Trophoblast cell (in vitro differentiated cells and primary cell): ENCODE measurements at regions not wholly inside any gene's neighbourhood (a gene's known extent, or its start where the extent isn't known, plus 50 kb on each side); places are given as distances from the start of the nearest gene placed in this dataset.
A peak's percentile ranks its signal among the peaks of the same experiment; 100 is the strongest.

Experiments used
- DNase-seq, 2 donors: peaks; one replicate each; pipeline ENCODE4 v3.0.0-alpha.2; 2016
- H2AFZ ChIP-seq: 2 replicates; pipeline ENCODE4 v1.6.1; 2013; ENCODE audit warnings: low read length, moderate library complexity, mild to moderate bottlenecking; ENCODE audit not compliant: insufficient read depth, poor library complexity
- H2AK5ac ChIP-seq: 2 replicates; pipeline ENCODE4 v1.6.1; 2013; ENCODE audit warnings: mild to moderate bottlenecking, low read length
- H2BK120ac ChIP-seq: 2 replicates; pipeline ENCODE4 v1.6.1; 2013; ENCODE audit warnings: low read length, mild to moderate bottlenecking, moderate library complexity; ENCODE audit not compliant: insufficient read depth, poor library complexity
- H2BK12ac ChIP-seq: 2 replicates; pipeline ENCODE4 v1.6.1; 2013; ENCODE audit warnings: mild to moderate bottlenecking, low read length, moderate library complexity
- H2BK5ac ChIP-seq: 2 replicates; pipeline ENCODE4 v1.6.1; 2013; ENCODE audit warnings: low read length, low read depth, moderate library complexity, mild to moderate bottlenecking; ENCODE audit not compliant: poor library complexity
- H3K14ac ChIP-seq: 2 replicates; pipeline ENCODE4 v1.6.1; 2013; ENCODE audit warnings: mild to moderate bottlenecking, low read length
- H3K18ac ChIP-seq: 2 replicates; pipeline ENCODE4 v1.6.1; 2013; ENCODE audit warnings: mild to moderate bottlenecking, low read length
- H3K23ac ChIP-seq: 2 replicates; pipeline ENCODE4 v1.6.1; 2013; ENCODE audit warnings: low read length
- H3K27ac ChIP-seq: 2 replicates; pipeline ENCODE4 v1.5.1; 2013; ENCODE audit warnings: low read depth, mild to moderate bottlenecking, inconsistent platforms, low read length, moderate library complexity
- H3K27me3 ChIP-seq: 2 replicates; pipeline ENCODE4 v1.6.1; 2013; ENCODE audit warnings: inconsistent platforms, mild to moderate bottlenecking, low read length, moderate library complexity; ENCODE audit not compliant: insufficient read depth
- H3K36me3 ChIP-seq, 2 experiments: 1 replicate in 1 of 2; 2 replicates in 1 of 2; pipeline ENCODE4 v1.6.1; 2013; ENCODE audit warnings: low read length in 2 of 2, mild to moderate bottlenecking in 2 of 2, moderate library complexity in 1 of 2; ENCODE audit not compliant: insufficient read depth in 2 of 2, control insufficient read depth in 1 of 2
- H3K4ac ChIP-seq: 2 replicates; pipeline ENCODE4 v1.6.1; 2013; ENCODE audit warnings: low read depth, mild to moderate bottlenecking, low read length, moderate library complexity
- H3K4me1 ChIP-seq, 2 experiments: 1 replicate in 1 of 2; 2 replicates in 1 of 2; pipeline ENCODE4 v1.6.1; 2013; ENCODE audit warnings: low read length in 2 of 2, mild to moderate bottlenecking in 2 of 2, moderate library complexity in 1 of 2; ENCODE audit not compliant: insufficient read depth in 2 of 2, control insufficient read depth in 1 of 2
- H3K4me2 ChIP-seq: 2 replicates; pipeline ENCODE4 v1.6.1; 2013; ENCODE audit warnings: inconsistent platforms, mild to moderate bottlenecking, low read length, moderate library complexity
- H3K4me3 ChIP-seq: 2 replicates; pipeline ENCODE4 v1.5.1; 2013; ENCODE audit warnings: mild to moderate bottlenecking, low read depth, low read length, inconsistent platforms
- H3K79me1 ChIP-seq: one replicate; pipeline ENCODE4 v1.6.1; 2013; ENCODE audit warnings: low read length
- H3K79me2 ChIP-seq: 2 replicates; pipeline ENCODE4 v1.6.1; 2013; ENCODE audit warnings: low read length, mild to moderate bottlenecking; ENCODE audit not compliant: control insufficient read depth, insufficient read depth, poor library complexity
- H3K9ac ChIP-seq: 2 replicates; pipeline ENCODE4 v1.6.1; 2013; ENCODE audit warnings: mild to moderate bottlenecking, low read length
- H3K9me3 ChIP-seq: 2 replicates; pipeline ENCODE4 v1.6.1; 2013; ENCODE audit warnings: low read depth, mild to moderate bottlenecking, control low read depth, inconsistent platforms, low read length; ENCODE audit not compliant: insufficient read depth
- H4K12ac ChIP-seq: 2 replicates; pipeline ENCODE4 v1.6.1; 2013; ENCODE audit warnings: low read depth, mild to moderate bottlenecking, low read length, moderate library complexity
- H4K8ac ChIP-seq: 2 replicates; pipeline ENCODE4 v1.6.1; 2013; ENCODE audit warnings: low read depth, mild to moderate bottlenecking, low read length, moderate library complexity
- H4K91ac ChIP-seq: one replicate; pipeline ENCODE4 v1.6.1; 2013; ENCODE audit warnings: low read depth, mild to moderate bottlenecking, low read length, moderate library complexity
- whole genome bisulfite sequencing: extraction: QIAGEN DNeasy Blood & Tissue Kit; methylation state at CpG from one replicate; pipeline ENCODE4 v1.1.7; 2013; ENCODE audit warnings: missing lambda C conversion rate; ENCODE audit not compliant: insufficient read length, insufficient coverage; ENCODE audit errors: extremely low coverage; 5-methylcytosine and 5-hydroxymethylcytosine counted together

DNA sequence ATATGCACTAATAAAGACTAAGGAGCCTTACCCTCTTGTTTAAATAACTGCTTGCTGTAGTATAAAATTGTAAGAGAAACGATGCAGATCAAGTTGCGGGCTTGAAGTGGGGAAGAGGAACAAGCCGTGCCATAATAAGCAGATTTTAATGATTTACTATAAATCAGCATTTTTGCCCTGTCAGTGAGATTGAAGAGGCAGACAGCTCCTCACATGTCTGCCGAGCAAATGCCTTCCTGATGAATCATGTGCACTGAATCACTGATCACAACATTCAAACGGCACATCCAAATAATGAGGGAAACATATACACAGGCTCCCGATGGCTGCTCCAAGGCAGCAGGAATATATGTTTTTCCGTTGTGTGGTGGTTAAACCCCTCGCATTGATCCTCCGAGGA lies 282.9 kb downstream of the TSHZ3 start:
- Histone ChIP-seq H3K4ac (no peak overlapping the region), H2BK12ac (no peak overlapping the region), H2AFZ (no peak overlapping the region), H2BK120ac (no peak overlapping the region), H4K12ac (no peak overlapping the region), H3K18ac (no peak overlapping the region), H3K79me2 (no peaks in the 10 kb centered on the region), H3K4me1 (peaks cover 3 to 4% of the 10 kb centered on the region in 2 experiments), H3K9me3 (no peaks in the 10 kb centered on the region), H3K23ac (no peak overlapping the region), H3K27me3 (no peaks in the 10 kb centered on the region), H2BK5ac (no peak overlapping the region), H3K4me2 (no peak overlapping the region), H3K79me1 (no peaks in the 10 kb centered on the region), H4K8ac (no peak overlapping the region), H3K4me3 (no peak overlapping the region), H2AK5ac (no peak overlapping the region), H3K14ac (no peak overlapping the region), H3K9ac (no peak overlapping the region), H4K91ac (no peak overlapping the region), H3K36me3 (no peaks in the 10 kb centered on the region), H3K27ac (no peak overlapping the region)
- DNase-seq, result peak; percentile 10 to 33
- no CpG with 5 or more reads among the region's 9 CpGs for WGBS

DNA sequence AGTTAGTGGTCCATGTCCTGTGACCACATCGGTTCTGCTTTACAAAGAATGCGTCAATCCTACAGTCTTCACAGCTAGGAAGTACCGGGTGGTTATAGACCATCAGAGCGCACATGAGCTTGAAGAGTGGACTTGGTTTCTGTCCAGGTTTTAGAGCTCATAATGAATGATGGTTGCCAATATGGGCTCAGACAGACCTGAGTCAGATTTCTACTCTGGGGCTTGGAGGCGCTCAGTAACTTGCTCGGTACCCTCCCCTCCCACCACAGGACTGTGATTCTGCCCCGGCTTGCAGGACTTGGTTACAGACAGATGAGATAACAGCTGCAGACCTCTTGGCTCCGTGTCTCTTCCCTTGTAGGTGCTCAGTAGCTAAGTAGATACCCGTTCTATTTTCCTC lies 284.7 kb downstream of the TSHZ3 start:
- H3K79me2 ChIP-seq, result no peaks in the 10 kb centered on the region
- H3K23ac ChIP-seq, result no peak overlapping the region
- DNase-seq, result no peak
- peaks cover 3 to 4% of the 10 kb centered on the region in 2 experiments for H3K4me1 ChIP-seq
- H3K4me2 ChIP-seq, result no peak overlapping the region
- H4K8ac ChIP-seq, result no peak overlapping the region
- H3K18ac ChIP-seq, result no peak overlapping the region
- H2BK120ac ChIP-seq, result no peak overlapping the region
- no peak overlapping the region for H3K9ac ChIP-seq
- no peaks in the 10 kb centered on the region for H3K27me3 ChIP-seq
- no peak overlapping the region for H3K27ac ChIP-seq
- no CpG with 5 or more reads among the region's 9 CpGs for WGBS
- no peaks in the 10 kb centered on the region for H3K79me1 ChIP-seq
- no peak overlapping the region for H2BK12ac ChIP-seq
- no peak overlapping the region for H3K4ac ChIP-seq
- no peak overlapping the region for H2AFZ ChIP-seq
- no peak overlapping the region for H3K4me3 ChIP-seq
- H2AK5ac ChIP-seq, result no peak overlapping the region
- H3K9me3 ChIP-seq, result no peaks in the 10 kb centered on the region
- H2BK5ac ChIP-seq, result no peak overlapping the region
- no peak overlapping the region for H4K91ac ChIP-seq
- no peak overlapping the region for H3K14ac ChIP-seq
- no peaks in the 10 kb centered on the region for H3K36me3 ChIP-seq
- no peak overlapping the region for H4K12ac ChIP-seq

DNA sequence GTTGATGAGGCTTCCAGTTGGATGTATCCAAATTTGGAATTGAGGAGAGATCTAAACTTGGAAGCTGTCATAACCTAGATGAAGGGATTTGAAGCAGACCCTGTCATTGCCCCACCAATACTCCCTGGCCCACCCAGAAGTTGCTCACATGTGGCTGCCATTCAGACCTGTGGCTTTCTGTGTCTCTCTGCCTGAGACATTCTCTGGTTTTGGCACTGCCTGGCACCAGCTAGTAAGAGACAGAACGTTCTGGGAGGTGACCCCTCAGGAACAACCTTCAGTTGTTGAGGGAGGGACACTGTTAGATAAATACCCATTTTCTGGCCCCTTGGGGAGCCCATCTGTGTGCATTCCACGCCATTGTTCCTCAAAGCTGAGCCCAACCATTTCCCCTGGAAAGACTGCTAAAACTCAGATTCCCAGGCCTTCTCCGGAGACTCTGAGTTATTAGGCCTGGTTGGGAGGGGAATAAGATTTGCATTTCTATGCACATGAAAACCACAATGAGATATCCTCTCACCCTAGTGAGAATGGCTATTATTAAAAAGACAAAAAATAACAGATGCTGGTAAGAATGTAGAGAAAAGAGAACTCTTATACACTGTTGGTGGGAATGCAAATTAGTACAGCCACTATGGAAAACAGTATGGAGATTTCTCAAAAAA lies 290.4 kb downstream of the TSHZ3 start:
- Histone ChIP-seq H3K9ac (no peak overlapping the region), H3K27ac (no peak overlapping the region), H3K27me3 (no peaks in the 10 kb centered on the region), H3K79me1 (no peaks in the 10 kb centered on the region), H3K79me2 (no peaks in the 10 kb centered on the region), H3K4me1 (no peaks in the 10 kb centered on the region), H3K36me3 (no peaks in the 10 kb centered on the region), H3K9me3 (no peaks in the 10 kb centered on the region), H4K8ac (no peak overlapping the region), H3K23ac (no peak overlapping the region), H2BK120ac (no peak overlapping the region), H2BK5ac (no peak overlapping the region), H3K4me2 (no peak overlapping the region), H3K18ac (no peak overlapping the region), H4K91ac (no peak overlapping the region), H3K14ac (no peak overlapping the region), H3K4ac (no peak overlapping the region), H2AFZ (no peak overlapping the region), H2AK5ac (no peak overlapping the region), H3K4me3 (no peak overlapping the region), H4K12ac (no peak overlapping the region), H2BK12ac (no peak overlapping the region)
- DNase-seq, result no peak
- no CpG with 5 or more reads among the region's 3 CpGs for WGBS

DNA sequence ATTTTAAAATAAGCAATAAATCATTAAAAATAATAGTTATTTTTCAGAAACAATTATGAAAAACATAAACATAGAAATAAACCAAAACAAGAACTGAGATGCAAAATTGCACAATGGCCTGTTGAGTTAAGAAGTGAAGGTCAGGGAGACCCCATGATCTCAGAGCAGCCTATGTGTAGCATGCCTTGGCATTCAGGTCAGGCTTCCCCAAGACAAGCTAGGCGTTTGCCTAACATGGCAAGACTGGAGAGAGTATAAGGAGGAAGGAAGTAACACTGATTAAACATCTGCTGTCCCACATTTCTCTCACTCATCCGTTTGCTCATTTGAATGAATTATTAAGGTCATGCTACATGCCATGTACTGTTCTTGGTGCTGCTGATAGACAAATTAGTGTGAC lies 291.8 kb downstream of the TSHZ3 start:
- H4K91ac ChIP-seq, result no peak overlapping the region
- H3K27me3 ChIP-seq, result no peaks in the 10 kb centered on the region
- no peak overlapping the region for H4K12ac ChIP-seq
- H3K79me2 ChIP-seq, result no peaks in the 10 kb centered on the region
- H3K18ac ChIP-seq, result no peak overlapping the region
- H2BK12ac ChIP-seq, result no peak overlapping the region
- WGBS, result no CpG with 5 or more reads among the region's 2 CpGs
- H4K8ac ChIP-seq, result no peak overlapping the region
- H3K27ac ChIP-seq, result no peak overlapping the region
- H3K4me1 ChIP-seq, result no peaks in the 10 kb centered on the region
- no peak overlapping the region for H3K14ac ChIP-seq
- no peak overlapping the region for H2AK5ac ChIP-seq
- no peak overlapping the region for H2BK5ac ChIP-seq
- no peak overlapping the region for H2AFZ ChIP-seq
- no peak for DNase-seq
- no peaks in the 10 kb centered on the region for H3K36me3 ChIP-seq
- H3K23ac ChIP-seq, result no peak overlapping the region
- no peak overlapping the region for H3K4me3 ChIP-seq
- no peaks in the 10 kb centered on the region for H3K79me1 ChIP-seq
- no peak overlapping the region for H3K4me2 ChIP-seq
- no peaks in the 10 kb centered on the region for H3K9me3 ChIP-seq
- no peak overlapping the region for H3K4ac ChIP-seq
- H2BK120ac ChIP-seq, result no peak overlapping the region
- no peak overlapping the region for H3K9ac ChIP-seq
